GM23338 (cell line): ENCODE measurements at regions not wholly inside any gene's neighbourhood (a gene's known extent, or its start where the extent isn't known, plus 50 kb on each side); places are given as distances from the start of the nearest gene placed in this dataset.

Experiments used
- ATAC-seq: fragments of 200-7000 bp; cut with Tn5 transposase; 3 replicates; pipeline ENCODE4 v1.9.1; 2020
- DNase-seq: peaks from one replicate; pipeline ENCODE4 v3.0.0-alpha.2; 2015; ENCODE audit warnings: low spot score
- H2AFZ ChIP-seq: fragments of 200-600 bp; sonication (generic); 2 replicates; pipeline ENCODE4 v1.8.0; 2016; ENCODE audit warnings: antibody characterized with exemption, mild to moderate bottlenecking, moderate library complexity
- H3F3A ChIP-seq: fragments of 200-600 bp; sonication (generic); replicated peaks from 2 replicates; pipeline ENCODE4 v1.8.0; 2017; ENCODE audit warnings: antibody characterized with exemption, mixed run types, low read depth
- H3K27ac ChIP-seq: fragments of 200-600 bp; sonication (generic); 2 replicates; pipeline ENCODE4 v1.6.1; 2016; ENCODE audit warnings: low read depth
- H3K27me3 ChIP-seq: fragments of 200-600 bp; sonication (generic); 2 replicates; pipeline ENCODE4 v1.8.0; 2016; ENCODE audit warnings: mild to moderate bottlenecking, mixed run types, moderate library complexity; ENCODE audit not compliant: insufficient read depth
- H3K36me3 ChIP-seq: fragments of 200-600 bp; sonication (generic); 2 replicates; pipeline ENCODE4 v1.8.0; 2016; ENCODE audit warnings: mild to moderate bottlenecking; ENCODE audit not compliant: insufficient read depth
- H3K4me1 ChIP-seq: fragments of 200-600 bp; sonication (generic); 2 replicates; pipeline ENCODE4 v1.8.0; 2016; ENCODE audit warnings: mild to moderate bottlenecking, moderate library complexity; ENCODE audit not compliant: insufficient read depth
- H3K4me2 ChIP-seq: fragments of 200-600 bp; sonication (generic); 2 replicates; pipeline ENCODE4 v1.7.1; 2017; ENCODE audit warnings: mixed run types
- H3K4me3 ChIP-seq: fragments of 200-600 bp; sonication (generic); 2 replicates; pipeline ENCODE4 v1.6.1; 2016; ENCODE audit warnings: mixed run types
- H3K79me2 ChIP-seq: fragments of 200-600 bp; sonication (generic); replicated peaks from 2 replicates; pipeline ENCODE4 v1.8.0; 2017; ENCODE audit warnings: mild to moderate bottlenecking; ENCODE audit not compliant: insufficient read depth
- H3K9me2 ChIP-seq: fragments of 200-600 bp; sonication (generic); 2 replicates; pipeline ENCODE4 v1.8.0; 2017; ENCODE audit not compliant: insufficient read depth
- H4K20me1 ChIP-seq: fragments of 200-600 bp; sonication (generic); replicated peaks from 2 replicates; pipeline ENCODE4 v1.8.0; 2017; ENCODE audit warnings: mild to moderate bottlenecking; ENCODE audit not compliant: insufficient read depth
- H3K27ac Mint-ChIP-seq: 2 replicates; pipeline ENCODE4 v1.8.0; 2020; ENCODE audit warnings: inconsistent platforms, mild to moderate bottlenecking, moderate library complexity, mixed read lengths
- H3K27me3 Mint-ChIP-seq: 3 replicates; pipeline ENCODE4 v1.8.0; 2022; ENCODE audit warnings: low read depth, mild to moderate bottlenecking, moderate library complexity, mixed read lengths, inconsistent platforms; ENCODE audit not compliant: insufficient read depth, poor library complexity
- H3K36me3 Mint-ChIP-seq: 3 replicates; pipeline ENCODE4 v1.8.0; 2021; ENCODE audit warnings: low read depth, mild to moderate bottlenecking, inconsistent platforms, moderate library complexity, mixed read lengths
- H3K4me1 Mint-ChIP-seq: 3 replicates; pipeline ENCODE4 v1.8.0; 2020; ENCODE audit warnings: mild to moderate bottlenecking, inconsistent platforms, mixed read lengths
- H3K4me3 Mint-ChIP-seq: 3 replicates; pipeline ENCODE4 v1.8.0; 2021; ENCODE audit warnings: moderate library complexity, mild to moderate bottlenecking, inconsistent platforms, mixed read lengths
- H3K9me3 Mint-ChIP-seq: 3 replicates; pipeline ENCODE4 v1.8.0; 2020; ENCODE audit warnings: moderate library complexity, mild to moderate bottlenecking, inconsistent platforms, mixed read lengths
- CREB1 ChIP-seq: fragments of 250-450 bp; sonication (Bioruptor Pico); IDR thresholded peaks from 2 replicates; pipeline ENCODE4 v1.5.0; 2020; ENCODE audit warnings: low read depth, mild to moderate bottlenecking, moderate library complexity
- CTCF ChIP-seq, 2 experiments: fragments of 200-600 bp in 1 of 2; sonication (generic) in 1 of 2; conservative IDR thresholded peaks; 2 replicates each; pipeline versions ENCODE4 v1.5.1 to v1.6.1; 2016 to 2017; ENCODE audit warnings: antibody characterized with exemption in 2 of 2, low read depth in 2 of 2, mild to moderate bottlenecking in 2 of 2, moderate library complexity in 1 of 2
- ETS1 ChIP-seq: IDR thresholded peaks from 2 replicates; pipeline ENCODE4 v1.6.1; 2016; ENCODE audit warnings: antibody characterized with exemption
- EZH2 ChIP-seq: fragments of 200-600 bp; sonication (generic); IDR thresholded peaks from one replicate; pipeline ENCODE4 v1.8.0; 2017; ENCODE audit warnings: antibody characterized with exemption, mild to moderate bottlenecking, low read depth; ENCODE audit not compliant: unreplicated experiment
- EZH2phosphoT487 ChIP-seq: fragments of 200-600 bp; sonication (generic); IDR thresholded peaks from one replicate; pipeline ENCODE4 v1.8.1; 2018; ENCODE audit warnings: antibody characterized with exemption; ENCODE audit not compliant: unreplicated experiment
- JUNB ChIP-seq: IDR thresholded peaks from one replicate; pipeline ENCODE4 v1.6.1; 2016; ENCODE audit warnings: antibody characterized with exemption; ENCODE audit not compliant: unreplicated experiment
- NANOG ChIP-seq: IDR thresholded peaks from 2 replicates; pipeline ENCODE4 v1.6.1; 2016; ENCODE audit warnings: antibody characterized with exemption, borderline replicate concordance
- POLR2AphosphoS5 ChIP-seq: IDR thresholded peaks from 2 replicates; pipeline ENCODE4 v1.6.1; 2016; ENCODE audit warnings: antibody characterized with exemption, low read depth
- REST ChIP-seq: IDR thresholded peaks from one replicate; pipeline ENCODE4 v1.6.1; 2018; ENCODE audit warnings: antibody characterized with exemption; ENCODE audit not compliant: unreplicated experiment
- STAT1 ChIP-seq: IDR thresholded peaks from one replicate; pipeline ENCODE4 v1.6.1; 2016; ENCODE audit warnings: antibody characterized with exemption; ENCODE audit not compliant: unreplicated experiment
- ZNF114 ChIP-seq: fragments of 250-450 bp; sonication (Bioruptor Pico); IDR thresholded peaks from 2 replicates; pipeline ENCODE4 v1.5.0; 2020; ENCODE audit warnings: mild to moderate bottlenecking, moderate library complexity
- ZNF331 ChIP-seq: fragments of 250-450 bp; sonication (Bioruptor Pico); IDR thresholded peaks from 2 replicates; pipeline ENCODE4 v1.5.0; 2020; ENCODE audit warnings: low read depth, mild to moderate bottlenecking, moderate library complexity
- ZNF462 ChIP-seq: fragments of 250-450 bp; sonication (Bioruptor Pico); IDR thresholded peaks from 2 replicates; pipeline ENCODE4 v1.5.0; 2020; ENCODE audit warnings: mild to moderate bottlenecking, moderate library complexity

GRCh38 chr4:188346171-188346809 lies 207.0 kb downstream of the TRIML1 start:
- TF ChIP-seq JUNB (no peak), ZNF331 (CRISPR knock-in tag) (no peak), ZNF114 (no peak), CTCF (conservative IDR thresholded peaks at IDR 0.05; ENCODE audit: low read depth in 2 of 2) (no peak), STAT1 (no peak), NANOG (no peak), CREB1 (CRISPR knock-in tag) (no peak), POLR2AphosphoS5 (no peak), EZH2 (no peak), REST (no peak), EZH2phosphoT487 (no peak), ETS1 (no peak), ZNF462 (CRISPR knock-in tag) (no peak)
- Mint-ChIP-seq H3K36me3 (no peaks in the 10 kb centered on the region), H3K27me3 (peaks cover 3% of the 10 kb centered on the region), H3K27ac (no peak overlapping the region), H3K4me3 (no peak overlapping the region), H3K9me3 (peaks cover 3% of the 10 kb centered on the region; the same call in 1 of the 3 replicates), H3K4me1 (no peaks in the 10 kb centered on the region; the same call in 2 of the 3 replicates)
- Histone ChIP-seq H4K20me1 (no peaks in the 10 kb centered on the region), H2AFZ (no peak overlapping the region), H3K4me1 (no peaks in the 10 kb centered on the region), H3K9me2 (no peaks in the 10 kb centered on the region), H3K79me2 (no peaks in the 10 kb centered on the region), H3K4me2 (no peak overlapping the region), H3K4me3 (no peak overlapping the region), H3K27ac (no peak overlapping the region), H3K27me3 (no peaks in the 10 kb centered on the region), H3K36me3 (no peaks in the 10 kb centered on the region), H3F3A (no peaks in the 10 kb centered on the region)
- no peak for ATAC-seq
- DNase-seq = no peak
